ENCODE measurements at regions not wholly inside any gene's neighbourhood (a gene's known extent, or its start where the extent isn't known, plus 50 kb on each side); places are given as distances from the start of the nearest gene placed in this dataset.

- H3K4me1 ChIP-seq (replicated peaks in 1 of 2; ENCODE audit: control insufficient read depth in 2 of 2, insufficient read depth in 2 of 2, low read length in 2 of 2), result no peaks in the 10 kb centered on the region
- H3K27me3 ChIP-seq (ENCODE audit: control insufficient read depth in 2 of 2, insufficient read depth in 2 of 2, low read length in 2 of 2), result no peaks in the 10 kb centered on the region
- 0% methylated on average over 2 of the region's 2 CpGs for WGBS (ENCODE audit: insufficient coverage, low coverage, missing lambda C conversion rate)
- no peak overlapping the region for H3K4me2 ChIP-seq (ENCODE audit: insufficient read depth, low read length)
- H4K20me1 ChIP-seq (replicated peaks; ENCODE audit: control insufficient read depth, insufficient read depth, low read length), result no peaks in the 10 kb centered on the region
- FAIRE-seq, result no peak
- no peaks in the 10 kb centered on the region for H3K9me3 ChIP-seq (replicated peaks; ENCODE audit: control insufficient read depth, insufficient read depth, low read depth, low read length)
- H3K9me1 ChIP-seq (ENCODE audit: control insufficient read depth, insufficient read depth, low read length), result no peaks in the 10 kb centered on the region
- ATAC-seq, result no peak
- H2AFZ ChIP-seq (ENCODE audit: low read depth, low read length), result no peak overlapping the region
- H3K36me3 ChIP-seq (ENCODE audit: control insufficient read depth, insufficient read depth, low read length), result no peaks in the 10 kb centered on the region
- intact Hi-C loops (cut with micrococcal nuclease) (no loop called here), in situ Hi-C loops (cut with MboI) (no loop called here)
- no peak for DNase-seq (ENCODE audit: extremely low read depth in 1 of 4, low spot score in 3 of 4)
- CTCF ChIA-PET (ENCODE audit: low intra/inter-chr PET ratio), result no interaction called here
- no peaks in the 10 kb centered on the region for H3K79me2 ChIP-seq (ENCODE audit: control insufficient read depth, insufficient read depth, low read length)
- H3K9ac ChIP-seq (ENCODE audit: insufficient read depth in 1 of 2, low read depth in 2 of 2, low read length in 2 of 2), result no peak overlapping the region
- H3K27ac ChIP-seq (ENCODE audit: extremely low read depth, low read depth, low read length), result no peak overlapping the region
- no TSS peak for BruUV-seq (replicated peaks)
- TF ChIP-seq CBFB (CRISPR knock-in tag; IDR thresholded peaks at IDR 0.05) (no peak), NFE2L1 (tag; IDR thresholded peaks at IDR 0.05; ENCODE audit: borderline replicate concordance, low read depth) (no peak), CBFA2T2 (conservative IDR thresholded peaks at IDR 0.05) (no peak), HOMEZ (CRISPR knock-in tag; IDR thresholded peaks at IDR 0.05) (no peak), EP300 (IDR thresholded peaks at IDR 0.05; ENCODE audit: low read length) (no peak), TCF3 (CRISPR knock-in tag; IDR thresholded peaks at IDR 0.05) (no peak), ZNF311 (CRISPR knock-in tag; IDR thresholded peaks at IDR 0.05) (no peak), KLF6 (CRISPR knock-in tag; IDR thresholded peaks at IDR 0.05; ENCODE audit: borderline replicate concordance) (no peak)
- TF ChIP-seq, protein P1, sequence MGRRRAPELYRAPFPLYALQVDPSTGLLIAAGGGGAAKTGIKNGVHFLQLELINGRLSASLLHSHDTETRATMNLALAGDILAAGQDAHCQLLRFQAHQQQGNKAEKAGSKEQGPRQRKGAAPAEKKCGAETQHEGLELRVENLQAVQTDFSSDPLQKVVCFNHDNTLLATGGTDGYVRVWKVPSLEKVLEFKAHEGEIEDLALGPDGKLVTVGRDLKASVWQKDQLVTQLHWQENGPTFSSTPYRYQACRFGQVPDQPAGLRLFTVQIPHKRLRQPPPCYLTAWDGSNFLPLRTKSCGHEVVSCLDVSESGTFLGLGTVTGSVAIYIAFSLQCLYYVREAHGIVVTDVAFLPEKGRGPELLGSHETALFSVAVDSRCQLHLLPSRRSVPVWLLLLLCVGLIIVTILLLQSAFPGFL (CRISPR knock-in tag; IDR thresholded peaks at IDR 0.05), result no peak
- POLR2A ChIA-PET, result no interaction called here
- H3K4me3 ChIP-seq, result no peak overlapping the region
These were observed 189.8 kb upstream of the HHIP start for GRCh38 chr4:144456196-144456595.
